ENCODE measurements at regions not wholly inside any gene's neighbourhood (a gene's known extent, or its start where the extent isn't known, plus 50 kb on each side); places are given as distances from the start of the nearest gene placed in this dataset.

GRCh38 chr10:113333313-113333712 lies 219.5 kb upstream of the HABP2 start:
- TF ChIP-seq CTCF (IDR thresholded peaks at IDR 0.05; ENCODE audit: control insufficient read depth, insufficient read depth, low read depth, low read length, missing control alignments) = no peak
- no peak overlapping the region for H3K4me3 ChIP-seq (ENCODE audit: control insufficient read depth, low read depth, low read length)
- DNase-seq (ENCODE audit: low read depth) = no peak

GRCh38 chr10:113335592-113335991 lies 217.3 kb upstream of the HABP2 start:
- no peak for DNase-seq (ENCODE audit: low read depth)
- H3K4me3 ChIP-seq (ENCODE audit: control insufficient read depth, low read depth, low read length) = no peak overlapping the region
- no peak for TF ChIP-seq CTCF (IDR thresholded peaks at IDR 0.05; ENCODE audit: control insufficient read depth, insufficient read depth, low read depth, low read length, missing control alignments)

- no peak overlapping the region for H3K4me3 ChIP-seq (ENCODE audit: control insufficient read depth, low read depth, low read length)
- no peak for DNase-seq (ENCODE audit: low read depth)
- TF ChIP-seq CTCF (IDR thresholded peaks at IDR 0.05; ENCODE audit: control insufficient read depth, insufficient read depth, low read depth, low read length, missing control alignments) = no peak
Observed at GRCh38 chr10:113336549-113337130, 216.2 kb upstream of the HABP2 start.

- DNase-seq (ENCODE audit: low read depth) = no peak
- TF ChIP-seq CTCF (IDR thresholded peaks at IDR 0.05; ENCODE audit: control insufficient read depth, insufficient read depth, low read depth, low read length, missing control alignments) = no peak
- no peak overlapping the region for H3K4me3 ChIP-seq (ENCODE audit: control insufficient read depth, low read depth, low read length)
Observed at GRCh38 chr10:113337142-113337541, 215.7 kb upstream of the HABP2 start.

- DNase-seq (ENCODE audit: low read depth) = no peak
- TF ChIP-seq CTCF (IDR thresholded peaks at IDR 0.05; ENCODE audit: control insufficient read depth, insufficient read depth, low read depth, low read length, missing control alignments) = no peak
- no peak overlapping the region for H3K4me3 ChIP-seq (ENCODE audit: control insufficient read depth, low read depth, low read length)
Observed at GRCh38 chr10:113339121-113339520, 213.7 kb upstream of the HABP2 start.

DNA sequence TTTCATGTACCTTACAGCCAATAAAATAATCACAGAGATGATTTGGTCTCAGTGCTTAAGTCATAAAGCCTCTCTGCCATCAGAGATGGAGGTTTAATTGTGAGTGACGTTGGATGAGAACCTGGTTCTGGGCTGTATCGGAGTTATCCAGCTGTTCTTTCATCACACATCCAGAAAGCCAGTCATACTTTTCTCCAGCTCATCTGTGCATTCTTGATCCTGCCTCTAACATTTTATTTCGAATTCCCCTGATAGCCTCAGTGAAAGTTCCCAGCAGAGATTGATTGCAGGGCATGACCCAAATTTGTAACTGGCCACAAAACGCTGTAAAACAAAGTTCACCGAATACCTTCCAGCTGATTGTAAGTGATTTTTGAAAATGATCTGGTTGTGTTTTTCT lies 212.6 kb upstream of the HABP2 start:
- no peak for DNase-seq (ENCODE audit: low read depth)
- no peak for TF ChIP-seq CTCF (IDR thresholded peaks at IDR 0.05; ENCODE audit: control insufficient read depth, insufficient read depth, low read depth, low read length, missing control alignments)
- no peak overlapping the region for H3K4me3 ChIP-seq (ENCODE audit: control insufficient read depth, low read depth, low read length)

- no peak for DNase-seq (ENCODE audit: low read depth)
- TF ChIP-seq CTCF (IDR thresholded peaks at IDR 0.05; ENCODE audit: control insufficient read depth, insufficient read depth, low read depth, low read length, missing control alignments) = no peak
- H3K4me3 ChIP-seq (ENCODE audit: control insufficient read depth, low read depth, low read length) = no peak overlapping the region
Observed at GRCh38 chr10:113341138-113341537, 211.7 kb upstream of the HABP2 start.

All from AG09309 (cell line).